Neuronal stem cell (in vitro differentiated cells): ENCODE measurements at regions not wholly inside any gene's neighbourhood (a gene's known extent, or its start where the extent isn't known, plus 50 kb on each side); places are given as distances from the start of the nearest gene placed in this dataset.

Experiments used
- DNase-seq: peaks from one replicate; pipeline ENCODE4 v3.0.0-alpha.2; 2013; ENCODE audit warnings: low spot score
- H2AFZ ChIP-seq: one replicate; pipeline ENCODE4 v1.6.1; 2013; ENCODE audit warnings: mild to moderate bottlenecking, low read length, inconsistent platforms
- H2AK5ac ChIP-seq: 2 replicates; pipeline ENCODE4 v1.6.1; 2013; ENCODE audit warnings: low read depth, mild to moderate bottlenecking, inconsistent platforms, low read length, moderate library complexity, mixed read lengths
- H2BK120ac ChIP-seq: 2 replicates; pipeline ENCODE4 v1.6.1; 2013; ENCODE audit warnings: low read depth, mild to moderate bottlenecking, inconsistent platforms, low read length, moderate library complexity, mixed read lengths
- H2BK12ac ChIP-seq: one replicate; pipeline ENCODE4 v1.6.1; 2013; ENCODE audit warnings: low read length, inconsistent platforms
- H2BK15ac ChIP-seq: 2 replicates; pipeline ENCODE4 v1.6.1; 2013; ENCODE audit warnings: mild to moderate bottlenecking, low read length, inconsistent platforms, mixed read lengths
- H2BK5ac ChIP-seq: one replicate; pipeline ENCODE4 v1.6.1; 2013; ENCODE audit warnings: inconsistent platforms, mild to moderate bottlenecking, low read length, moderate library complexity
- H3K14ac ChIP-seq: one replicate; pipeline ENCODE4 v1.6.1; 2013; ENCODE audit warnings: low read length, inconsistent platforms
- H3K18ac ChIP-seq: 2 replicates; pipeline ENCODE4 v1.6.1; 2013; ENCODE audit warnings: low read length, inconsistent platforms
- H3K23ac ChIP-seq: 2 replicates; pipeline ENCODE4 v1.6.1; 2013; ENCODE audit warnings: low read depth, mild to moderate bottlenecking, mixed read lengths, low read length, inconsistent platforms; ENCODE audit not compliant: poor library complexity
- H3K27ac ChIP-seq: replicated peaks from 3 replicates; pipeline ENCODE4 v1.5.1; 2013; ENCODE audit warnings: low read length, inconsistent platforms
- H3K27me3 ChIP-seq, 3 experiments: 2 replicates each; pipeline ENCODE4 v1.6.1; 2013; ENCODE audit warnings: low read length in 3 of 3, mild to moderate bottlenecking in 2 of 3, inconsistent platforms in 1 of 3, low read depth in 1 of 3, mixed read lengths in 1 of 3, moderate library complexity in 1 of 3; ENCODE audit not compliant: control insufficient read depth in 3 of 3, insufficient read depth in 3 of 3
- H3K36me3 ChIP-seq, 2 donors: replicated peaks in 1 of 2; 2 replicates each; pipeline ENCODE4 v1.6.1; 2013; ENCODE audit warnings: low read length in 2 of 2; ENCODE audit not compliant: control insufficient read depth in 2 of 2, insufficient read depth in 2 of 2
- H3K4ac ChIP-seq: 2 replicates; pipeline ENCODE4 v1.6.1; 2013; ENCODE audit warnings: inconsistent platforms, mild to moderate bottlenecking, low read length, moderate library complexity
- H3K4me1 ChIP-seq, 2 donors: 1 replicate in 1 of 2; 2 replicates in 1 of 2; pipeline ENCODE4 v1.6.1; 2013; ENCODE audit warnings: low read length in 2 of 2, low read depth in 1 of 2; ENCODE audit not compliant: control insufficient read depth in 2 of 2, insufficient read depth in 1 of 2
- H3K4me2 ChIP-seq: one replicate; pipeline ENCODE4 v1.6.1; 2013; ENCODE audit warnings: mild to moderate bottlenecking, low read length, inconsistent platforms; ENCODE audit not compliant: insufficient read depth, poor library complexity, severe bottlenecking
- H3K4me3 ChIP-seq, 2 donors: 2 replicates each; pipeline ENCODE4 v1.5.1; 2013; ENCODE audit warnings: low read length in 2 of 2, mild to moderate bottlenecking in 2 of 2, inconsistent platforms in 1 of 2, moderate library complexity in 1 of 2
- H3K79me1 ChIP-seq: one replicate; pipeline ENCODE4 v1.6.1; 2013; ENCODE audit warnings: low read depth, mild to moderate bottlenecking, inconsistent platforms, low read length, moderate library complexity
- H3K9ac ChIP-seq: one replicate; pipeline ENCODE4 v1.6.1; 2013; ENCODE audit warnings: mild to moderate bottlenecking, low read depth, low read length, inconsistent platforms; ENCODE audit not compliant: poor library complexity
- H3K9me3 ChIP-seq, 2 donors: replicated peaks in 1 of 2; 2 replicates each; pipeline versions ENCODE3 to v1.6.1; 2013; ENCODE audit warnings: low read length in 2 of 2, mild to moderate bottlenecking in 2 of 2, inconsistent platforms in 1 of 2, low read depth in 1 of 2, mixed read lengths in 1 of 2, moderate library complexity in 1 of 2; ENCODE audit not compliant: control insufficient read depth in 2 of 2, insufficient read depth in 1 of 2
- H4K8ac ChIP-seq: one replicate; pipeline ENCODE4 v1.6.1; 2013; ENCODE audit warnings: low read depth, mild to moderate bottlenecking, inconsistent platforms, low read length, moderate library complexity
- H4K91ac ChIP-seq: one replicate; pipeline ENCODE4 v1.6.1; 2013; ENCODE audit warnings: low read length, low read depth, mild to moderate bottlenecking, inconsistent platforms; ENCODE audit not compliant: poor library complexity
- WGBS, 2 donors: extraction: QIAGEN DNeasy Blood & Tissue Kit; methylation state at CpG; one replicate each; pipeline ENCODE4 v1.1.7; 2013; ENCODE audit warnings: missing lambda C conversion rate in 2 of 2, mixed read lengths in 1 of 2; ENCODE audit not compliant: insufficient read length in 2 of 2, insufficient replicate concordance in 1 of 2; ENCODE audit errors: extremely low coverage in 2 of 2; 5-methylcytosine and 5-hydroxymethylcytosine counted together

DNA sequence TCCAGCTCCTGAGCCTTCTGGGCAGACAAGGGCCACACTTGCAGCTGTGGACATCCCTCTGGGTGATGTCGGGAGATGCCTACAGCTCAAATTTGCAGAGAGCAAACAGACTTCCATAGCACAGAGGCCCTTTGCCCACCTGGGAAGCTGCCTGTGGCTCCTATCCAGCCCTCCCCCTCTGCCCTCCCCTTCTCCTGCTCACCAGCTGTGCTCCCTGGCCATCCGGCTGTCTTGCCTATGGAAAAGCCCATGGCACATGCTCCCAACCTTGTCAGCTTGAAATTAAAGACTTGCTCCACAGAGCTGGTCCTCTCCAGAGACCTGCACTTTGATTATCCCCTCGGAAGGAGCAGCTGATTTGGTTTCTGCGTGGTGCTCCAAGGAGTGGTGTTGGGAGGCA is 118.9 kb upstream of the NECTIN1 start:
- H3K9ac ChIP-seq, result no peak overlapping the region
- no peak overlapping the region for H2AK5ac ChIP-seq
- H3K27ac ChIP-seq, result no peak overlapping the region
- WGBS, 2 donors, result no CpG with 5 or more reads among the region's 4 CpGs
- H3K4me3 ChIP-seq, result no peak overlapping the region
- no peak overlapping the region for H2AFZ ChIP-seq
- no peak overlapping the region for H4K8ac ChIP-seq
- no peaks in the 10 kb centered on the region for H3K27me3 ChIP-seq
- H3K4me1 ChIP-seq, result peaks cover 0 to 10% of the 10 kb centered on the region in 2 donors
- H3K9me3 ChIP-seq, result peaks cover 0 to 7% of the 10 kb centered on the region in 2 donors
- no peak overlapping the region for H2BK120ac ChIP-seq
- H2BK5ac ChIP-seq, result peak overlapping the region; percentile 27
- no peak overlapping the region for H2BK15ac ChIP-seq
- no peak overlapping the region for H2BK12ac ChIP-seq
- no peaks in the 10 kb centered on the region for H3K79me1 ChIP-seq
- peak overlapping the region; percentile 22 for H3K18ac ChIP-seq
- no peak for DNase-seq
- no peaks in the 10 kb centered on the region for H3K36me3 ChIP-seq
- no peak overlapping the region for H4K91ac ChIP-seq
- no peak overlapping the region for H3K23ac ChIP-seq
- H3K4me2 ChIP-seq, result no peak overlapping the region
- H3K14ac ChIP-seq, result no peak overlapping the region
- no peak overlapping the region for H3K4ac ChIP-seq

DNA sequence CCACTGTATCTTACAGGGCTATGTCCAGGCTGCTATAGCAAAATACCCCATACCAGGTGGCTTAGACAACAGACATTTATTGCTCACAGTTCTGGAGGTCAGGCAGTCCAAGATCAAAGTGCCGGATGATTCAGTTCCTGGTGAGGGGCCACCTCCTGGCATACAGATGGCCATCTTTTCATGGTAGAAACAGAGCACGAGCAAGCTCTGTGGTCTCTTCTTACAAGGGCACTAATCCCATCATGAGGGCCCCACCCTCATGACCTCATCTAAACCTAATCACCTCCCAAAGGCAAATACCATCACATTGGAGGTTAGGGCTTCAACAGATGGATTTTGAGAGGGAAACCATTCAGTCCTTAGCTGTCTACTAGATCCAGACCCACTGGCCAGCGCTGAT is 117.4 kb upstream of the NECTIN1 start:
- H3K9ac ChIP-seq, result no peak overlapping the region
- no peak overlapping the region for H3K14ac ChIP-seq
- H2BK5ac ChIP-seq, result no peak overlapping the region
- H2AK5ac ChIP-seq, result no peak overlapping the region
- H3K4me3 ChIP-seq, result no peak overlapping the region
- no CpG with 5 or more reads among the region's 3 CpGs for WGBS, 2 donors
- no peak overlapping the region for H2AFZ ChIP-seq
- H4K8ac ChIP-seq, result no peak overlapping the region
- no peak overlapping the region for H3K4me2 ChIP-seq
- peaks cover 0 to 10% of the 10 kb centered on the region in 2 donors for H3K4me1 ChIP-seq
- H3K79me1 ChIP-seq, result no peaks in the 10 kb centered on the region
- H3K36me3 ChIP-seq, result no peaks in the 10 kb centered on the region
- no peak overlapping the region for H4K91ac ChIP-seq
- peaks cover 0 to 7% of the 10 kb centered on the region in 2 donors for H3K9me3 ChIP-seq
- no peak for DNase-seq
- no peak overlapping the region for H3K18ac ChIP-seq
- no peak overlapping the region for H2BK12ac ChIP-seq
- H2BK15ac ChIP-seq, result no peak overlapping the region
- H3K27ac ChIP-seq, result no peak overlapping the region
- H2BK120ac ChIP-seq, result no peak overlapping the region
- H3K27me3 ChIP-seq, result no peaks in the 10 kb centered on the region
- no peak overlapping the region for H3K4ac ChIP-seq
- no peak overlapping the region for H3K23ac ChIP-seq

DNA sequence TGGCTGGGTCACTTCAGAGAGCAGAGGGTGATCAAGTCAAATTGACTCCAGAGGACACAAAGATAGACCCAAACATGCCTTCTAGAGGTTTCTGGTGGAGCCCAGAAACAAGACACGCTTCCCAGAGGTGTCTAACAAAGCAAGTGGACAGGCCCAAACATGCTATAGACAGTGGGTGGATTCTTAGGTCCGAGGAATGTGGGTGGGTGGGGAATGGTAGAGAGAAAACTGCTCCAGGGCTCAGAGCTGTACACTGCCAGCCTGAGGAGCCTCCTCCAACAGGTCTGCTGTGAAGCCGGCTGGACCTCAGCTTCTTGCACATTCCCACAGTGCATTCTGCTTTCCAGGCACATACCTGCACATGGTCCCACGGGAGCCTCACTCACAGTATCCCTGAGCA is 116.8 kb upstream of the NECTIN1 start:
- no peak overlapping the region for H2AFZ ChIP-seq
- H2BK12ac ChIP-seq, result no peak overlapping the region
- no CpG with 5 or more reads among the region's 4 CpGs for WGBS, 2 donors
- no peak overlapping the region for H3K14ac ChIP-seq
- H2AK5ac ChIP-seq, result no peak overlapping the region
- peak overlapping the region; percentile 60 for H2BK15ac ChIP-seq
- no peak overlapping the region for H3K9ac ChIP-seq
- no peak overlapping the region for H3K27ac ChIP-seq
- no peaks in the 10 kb centered on the region for H3K27me3 ChIP-seq
- H3K18ac ChIP-seq, result peak overlapping the region; percentile 76
- no peak overlapping the region for H3K23ac ChIP-seq
- H4K91ac ChIP-seq, result no peak overlapping the region
- H3K4me2 ChIP-seq, result no peak overlapping the region
- H3K9me3 ChIP-seq, result peaks cover 0 to 6% of the 10 kb centered on the region in 2 donors
- no peak for DNase-seq
- H3K79me1 ChIP-seq, result no peaks in the 10 kb centered on the region
- no peaks in the 10 kb centered on the region for H3K36me3 ChIP-seq
- H3K4ac ChIP-seq, result no peak overlapping the region
- no peak overlapping the region for H2BK5ac ChIP-seq
- H4K8ac ChIP-seq, result no peak overlapping the region
- H2BK120ac ChIP-seq, result no peak overlapping the region
- H3K4me3 ChIP-seq, result no peak overlapping the region
- peaks cover 0 to 10% of the 10 kb centered on the region in 2 donors for H3K4me1 ChIP-seq

DNA sequence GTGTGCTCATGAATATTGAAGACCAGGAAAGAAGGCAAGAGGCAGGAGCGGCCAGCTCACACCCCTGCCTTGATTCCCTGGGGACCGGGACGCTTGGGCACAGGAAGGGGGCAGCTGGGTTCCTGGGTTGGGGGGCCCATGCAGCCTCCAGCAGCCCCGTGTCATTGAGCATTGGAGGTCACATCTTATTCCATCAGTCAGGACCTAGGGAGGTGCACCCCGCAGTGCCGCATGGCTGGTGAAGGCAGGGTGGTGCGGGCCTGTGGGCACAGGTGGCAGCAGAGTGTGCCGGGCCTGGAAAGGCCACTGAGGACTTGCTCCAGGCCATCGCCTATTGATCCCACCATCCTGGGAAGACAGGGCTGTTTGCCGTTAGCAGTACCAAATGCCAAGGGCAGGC is 116.3 kb upstream of the NECTIN1 start:
- no peaks in the 10 kb centered on the region for H3K79me1 ChIP-seq
- H3K36me3 ChIP-seq, result no peaks in the 10 kb centered on the region
- H3K9ac ChIP-seq, result no peak overlapping the region
- peak overlapping the region; percentile 75 for H3K18ac ChIP-seq
- no peak overlapping the region for H2BK5ac ChIP-seq
- peak overlapping the region; percentile 60 for H2BK15ac ChIP-seq
- H3K9me3 ChIP-seq, result peaks cover 0 to 4% of the 10 kb centered on the region in 2 donors
- H3K4me1 ChIP-seq, result peaks cover 0 to 10% of the 10 kb centered on the region in 2 donors
- H3K4ac ChIP-seq, result no peak overlapping the region
- no peak overlapping the region for H3K4me2 ChIP-seq
- no peak overlapping the region for H4K8ac ChIP-seq
- no peak overlapping the region for H2AFZ ChIP-seq
- WGBS, 2 donors, result no CpG with 5 or more reads among the region's 10 CpGs
- no peaks in the 10 kb centered on the region for H3K27me3 ChIP-seq
- H3K23ac ChIP-seq, result no peak overlapping the region
- peak overlapping the region; percentile 86 for H2AK5ac ChIP-seq
- H3K14ac ChIP-seq, result peak overlapping the region; percentile 67
- H2BK120ac ChIP-seq, result no peak overlapping the region
- no peak overlapping the region for H3K4me3 ChIP-seq
- DNase-seq, result no peak
- no peak overlapping the region for H4K91ac ChIP-seq
- H2BK12ac ChIP-seq, result peak overlapping the region; percentile 14
- no peak overlapping the region for H3K27ac ChIP-seq
